ENCODE measurements at regions not wholly inside any gene's neighbourhood (a gene's known extent, or its start where the extent isn't known, plus 50 kb on each side); places are given as distances from the start of the nearest gene placed in this dataset.

GRCh38 chr20:22775256-22775655 lies 190.9 kb upstream of the FOXA2 start:
- Histone ChIP-seq H3K4me3 (ENCODE audit: low read length) (no peak overlapping the region), H3K27ac (ENCODE audit: low read length) (no peak overlapping the region)

DNA sequence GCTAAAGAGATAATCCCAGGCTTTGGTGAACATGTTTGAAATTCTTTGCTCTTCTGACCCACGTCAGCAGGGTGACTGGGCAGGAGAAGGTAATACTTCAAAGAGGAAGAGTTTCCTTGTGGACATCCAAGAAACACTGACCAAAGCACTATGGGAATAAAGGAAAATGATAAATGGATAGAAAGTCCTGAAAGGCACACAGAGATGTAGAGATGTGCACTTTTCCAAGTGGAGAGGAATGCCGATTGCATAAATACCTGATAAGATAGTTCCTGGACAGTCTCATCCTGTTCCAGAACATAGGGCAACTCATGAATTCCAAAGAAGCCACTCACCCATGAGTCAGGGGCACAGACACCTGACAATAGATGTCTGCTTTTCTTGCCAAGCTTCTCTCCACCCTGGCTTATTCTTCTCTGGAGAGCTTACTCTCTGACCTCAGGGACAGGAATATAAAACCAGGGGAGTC lies 191.3 kb upstream of the FOXA2 start:
- H3K36me3 ChIP-seq (replicated peaks; ENCODE audit: low read depth, low read length), result no peaks in the 10 kb centered on the region
- H3K27ac ChIP-seq (ENCODE audit: low read length), result no peak overlapping the region
- H3K9ac ChIP-seq (ENCODE audit: low read length), result no peak overlapping the region
- H2AFZ ChIP-seq (ENCODE audit: low read depth, low read length), result no peak overlapping the region
- H3K4me2 ChIP-seq (ENCODE audit: low read length), result no peak overlapping the region
- no peaks in the 10 kb centered on the region for H3K4me1 ChIP-seq (ENCODE audit: low read length)
- TF ChIP-seq CTCF (IDR thresholded peaks at IDR 0.05; ENCODE audit: low read depth, low read length) (no peak), EZH2phosphoT487 (IDR thresholded peaks at IDR 0.05; ENCODE audit: low read depth) (no peak)
- no peaks in the 10 kb centered on the region for H4K20me1 ChIP-seq (ENCODE audit: insufficient read depth, low read length)
- no peaks in the 10 kb centered on the region for H3K9me3 ChIP-seq (ENCODE audit: insufficient read depth, low read length)
- no peaks in the 10 kb centered on the region for H3K79me2 ChIP-seq (ENCODE audit: low read length)
- H3K27me3 ChIP-seq (ENCODE audit: low read depth, low read length), result peaks cover 29% of the 10 kb centered on the region
- H3K4me3 ChIP-seq (ENCODE audit: low read length), result no peak overlapping the region

More at GRCh38 chr20:22775256-22775655, 190.9 kb upstream of the FOXA2 start:
- no peaks in the 10 kb centered on the region for H3K36me3 ChIP-seq (replicated peaks; ENCODE audit: low read depth, low read length)
- TF ChIP-seq CTCF (IDR thresholded peaks at IDR 0.05; ENCODE audit: low read depth, low read length) (no peak), EZH2phosphoT487 (IDR thresholded peaks at IDR 0.05; ENCODE audit: low read depth) (no peak)
- H2AFZ ChIP-seq (ENCODE audit: low read depth, low read length), result no peak overlapping the region
- H3K4me2 ChIP-seq (ENCODE audit: low read length), result no peak overlapping the region
- no peaks in the 10 kb centered on the region for H4K20me1 ChIP-seq (ENCODE audit: insufficient read depth, low read length)
- peaks cover 29% of the 10 kb centered on the region for H3K27me3 ChIP-seq (ENCODE audit: low read depth, low read length)
- no peaks in the 10 kb centered on the region for H3K9me3 ChIP-seq (ENCODE audit: insufficient read depth, low read length)
- H3K4me1 ChIP-seq (ENCODE audit: low read length), result no peaks in the 10 kb centered on the region
- H3K79me2 ChIP-seq (ENCODE audit: low read length), result no peaks in the 10 kb centered on the region
- no peak overlapping the region for H3K9ac ChIP-seq (ENCODE audit: low read length)

DNA sequence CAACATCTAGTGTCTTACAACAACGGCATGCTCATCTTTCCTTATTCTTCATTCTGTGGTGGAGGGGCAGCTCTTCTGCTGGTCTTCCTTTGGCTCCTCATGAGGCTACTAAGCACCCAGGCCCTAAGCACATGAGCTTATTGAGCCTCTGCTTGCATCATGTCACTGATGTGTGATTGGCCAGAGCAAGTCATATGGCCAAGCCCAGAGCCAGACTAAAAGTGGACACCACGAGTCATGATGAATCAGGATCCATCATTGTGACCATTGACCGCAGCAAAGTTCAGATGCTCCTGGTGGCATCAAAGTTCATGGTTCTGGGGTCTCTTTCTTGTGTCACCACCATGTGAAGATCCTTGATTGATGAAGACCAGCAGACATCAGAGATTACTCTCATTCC lies 192.0 kb upstream of the FOXA2 start:
- no peaks in the 10 kb centered on the region for H3K4me1 ChIP-seq (ENCODE audit: low read length)
- no peak for TF ChIP-seq CTCF (IDR thresholded peaks at IDR 0.05; ENCODE audit: low read depth, low read length)
- TF ChIP-seq EZH2phosphoT487 (IDR thresholded peaks at IDR 0.05; ENCODE audit: low read depth), result no peak
- H3K9ac ChIP-seq (ENCODE audit: low read length), result no peak overlapping the region
- H2AFZ ChIP-seq (ENCODE audit: low read depth, low read length), result no peak overlapping the region
- no peak overlapping the region for H3K4me3 ChIP-seq (ENCODE audit: low read length)
- H3K27ac ChIP-seq (ENCODE audit: low read length), result no peak overlapping the region
- no peak overlapping the region for H3K4me2 ChIP-seq (ENCODE audit: low read length)
- H3K9me3 ChIP-seq (ENCODE audit: insufficient read depth, low read length), result no peaks in the 10 kb centered on the region
- H3K36me3 ChIP-seq (replicated peaks; ENCODE audit: low read depth, low read length), result no peaks in the 10 kb centered on the region
- H3K27me3 ChIP-seq (ENCODE audit: low read depth, low read length), result peaks cover 25% of the 10 kb centered on the region
- no peaks in the 10 kb centered on the region for H4K20me1 ChIP-seq (ENCODE audit: insufficient read depth, low read length)
- H3K79me2 ChIP-seq (ENCODE audit: low read length), result no peaks in the 10 kb centered on the region

DNA sequence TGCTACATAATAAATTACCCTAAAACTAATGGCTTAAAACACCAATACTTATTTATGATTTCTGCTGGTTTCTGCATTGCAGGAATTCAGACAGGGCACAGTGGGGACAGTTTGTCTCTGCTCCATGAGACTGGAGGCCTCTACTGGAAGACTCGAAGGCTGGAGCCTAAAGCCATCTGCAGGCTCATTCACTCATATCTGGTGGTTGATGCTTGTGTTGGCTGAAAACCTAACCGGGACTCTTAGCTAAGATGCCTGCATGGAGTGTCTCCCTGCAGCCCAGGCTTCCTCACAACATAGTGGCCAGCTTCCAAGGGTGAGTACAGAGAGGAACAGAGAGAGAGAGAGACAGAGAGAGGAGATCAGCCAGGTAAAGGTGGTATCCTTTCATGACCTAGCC lies 195.5 kb upstream of the FOXA2 start:
- H3K4me2 ChIP-seq (ENCODE audit: low read length), result no peak overlapping the region
- H3K27me3 ChIP-seq (ENCODE audit: low read depth, low read length), result no peaks in the 10 kb centered on the region
- H2AFZ ChIP-seq (ENCODE audit: low read depth, low read length), result no peak overlapping the region
- TF ChIP-seq EZH2phosphoT487 (IDR thresholded peaks at IDR 0.05; ENCODE audit: low read depth) (no peak), CTCF (IDR thresholded peaks at IDR 0.05; ENCODE audit: low read depth, low read length) (no peak)
- H3K36me3 ChIP-seq (replicated peaks; ENCODE audit: low read depth, low read length), result no peaks in the 10 kb centered on the region
- H3K27ac ChIP-seq (ENCODE audit: low read length), result no peak overlapping the region
- H4K20me1 ChIP-seq (ENCODE audit: insufficient read depth, low read length), result no peaks in the 10 kb centered on the region
- no peak overlapping the region for H3K4me3 ChIP-seq (ENCODE audit: low read length)
- H3K79me2 ChIP-seq (ENCODE audit: low read length), result no peaks in the 10 kb centered on the region
- H3K9ac ChIP-seq (ENCODE audit: low read length), result no peak overlapping the region
- no peaks in the 10 kb centered on the region for H3K4me1 ChIP-seq (ENCODE audit: low read length)
- no peaks in the 10 kb centered on the region for H3K9me3 ChIP-seq (ENCODE audit: insufficient read depth, low read length)

All from OCI-LY3 (cell line).